HEK293 (cell line): ENCODE measurements at regions not wholly inside any gene's neighbourhood (a gene's known extent, or its start where the extent isn't known, plus 50 kb on each side); places are given as distances from the start of the nearest gene placed in this dataset.

Experiments
- CTCF ChIA-PET: fragments of 350-600 bp; formaldehyde crosslinking; extraction: SDS; loops from one replicate; lab custom pipeline; 2021; ENCODE audit warnings: antibody characterized with exemption; lab: Yijun Ruan, JAX
- POLR2A ChIA-PET: fragments of 300-600 bp; formaldehyde crosslinking; extraction: SDS; loops from one replicate; lab custom pipeline; 2020; ENCODE audit warnings: antibody characterized with exemption, inconsistent platforms; lab: Yijun Ruan, JAX
- H3K27ac ChIP-seq: fragments of 200-500 bp; sonication (Bioruptor generic); 2 replicates; pipeline ENCODE4 v1.5.1; 2014; ENCODE audit warnings: low read depth, low read length, control low read depth, inconsistent platforms; ENCODE audit errors: extremely low read depth
- H3K36me3 ChIP-seq, 2 experiments: fragments of 200-500 bp in 1 of 2; sonication (Bioruptor generic) in 1 of 2; 1 replicate in 1 of 2; 2 replicates in 1 of 2; pipeline ENCODE4 v1.5.1; 2014 to 2017; ENCODE audit warnings: inconsistent platforms in 2 of 2, low read length in 2 of 2; ENCODE audit not compliant: control insufficient read depth in 2 of 2, insufficient read depth in 1 of 2
- H3K4me1 ChIP-seq: fragments of 200-500 bp; sonication (Bioruptor generic); 2 replicates; pipeline ENCODE4 v1.5.1; 2014; ENCODE audit warnings: mild to moderate bottlenecking, low read length, inconsistent platforms; ENCODE audit not compliant: control insufficient read depth, insufficient read depth
- H3K4me3 ChIP-seq: 2 replicates; pipeline ENCODE4 v1.5.1; 2011; ENCODE audit warnings: low read depth, mild to moderate bottlenecking, control low read depth, low read length, moderate library complexity
- H3K9me3 ChIP-seq: fragments of 200-500 bp; sonication (Bioruptor generic); 2 replicates; pipeline ENCODE4 v1.5.1; 2014; ENCODE audit warnings: low read depth, low read length, inconsistent platforms; ENCODE audit not compliant: control insufficient read depth, insufficient read depth
- KLF8 ChIP-seq: fragments of 450-650 bp; formaldehyde crosslinking; IDR thresholded peaks from 2 replicates; pipeline ENCODE4 v1.5.1; 2016; ENCODE audit warnings: missing biosample characterization, missing genetic modification characterization
- MYNN ChIP-seq: fragments of 450-650 bp; formaldehyde crosslinking; IDR thresholded peaks from 2 replicates; pipeline ENCODE4 v1.5.1; 2016; ENCODE audit warnings: missing biosample characterization, missing genetic modification characterization, borderline replicate concordance
- RBAK ChIP-seq: fragments of 450-650 bp; formaldehyde crosslinking; IDR thresholded peaks from 2 replicates; pipeline ENCODE4 v1.5.1; 2016; ENCODE audit warnings: missing biosample characterization, missing genetic modification characterization
- SCRT1 ChIP-seq: fragments of 450-650 bp; formaldehyde crosslinking; IDR thresholded peaks from 2 replicates; pipeline ENCODE4 v1.5.1; 2016; ENCODE audit warnings: missing biosample characterization, missing genetic modification characterization, borderline replicate concordance
- ZFP69B ChIP-seq: fragments of 450-650 bp; formaldehyde crosslinking; IDR thresholded peaks from 2 replicates; pipeline ENCODE4 v1.5.1; 2016; ENCODE audit warnings: missing biosample characterization, missing genetic modification characterization
- ZNF138 ChIP-seq: fragments of 450-650 bp; formaldehyde crosslinking; IDR thresholded peaks from 2 replicates; pipeline ENCODE4 v1.5.1; 2016; ENCODE audit warnings: missing biosample characterization, missing genetic modification characterization, borderline replicate concordance
- ZNF350 ChIP-seq: fragments of 450-650 bp; formaldehyde crosslinking; IDR thresholded peaks from 2 replicates; pipeline ENCODE4 v1.5.0; 2017; ENCODE audit warnings: missing biosample characterization, mild to moderate bottlenecking, missing genetic modification characterization
- ZNF473 ChIP-seq: fragments of 450-650 bp; formaldehyde crosslinking; IDR thresholded peaks from 2 replicates; pipeline ENCODE4 v1.5.1; 2017; ENCODE audit warnings: missing biosample characterization, missing genetic modification characterization
- ZNF521 ChIP-seq: fragments of 450-650 bp; formaldehyde crosslinking; IDR thresholded peaks from 2 replicates; pipeline ENCODE4 v1.5.1; 2017; ENCODE audit warnings: missing biosample characterization, mild to moderate bottlenecking, missing genetic modification characterization
- ZNF629 ChIP-seq: fragments of 450-650 bp; formaldehyde crosslinking; IDR thresholded peaks from 2 replicates; pipeline ENCODE4 v1.5.1; 2017; ENCODE audit warnings: missing biosample characterization, missing genetic modification characterization
- ZNF664 ChIP-seq: fragments of 450-650 bp; formaldehyde crosslinking; IDR thresholded peaks from 2 replicates; pipeline ENCODE4 v1.5.1; 2016; ENCODE audit warnings: missing biosample characterization, missing genetic modification characterization
- ZNF776 ChIP-seq: fragments of 450-650 bp; formaldehyde crosslinking; IDR thresholded peaks from 2 replicates; pipeline ENCODE4 v1.5.0; 2017; ENCODE audit warnings: missing biosample characterization, missing genetic modification characterization, borderline replicate concordance
- ZNF792 ChIP-seq: fragments of 450-650 bp; formaldehyde crosslinking; IDR thresholded peaks from 2 replicates; pipeline ENCODE4 v1.5.1; 2016; ENCODE audit warnings: missing biosample characterization, missing genetic modification characterization
- ZNF843 ChIP-seq: fragments of 450-650 bp; formaldehyde crosslinking; IDR thresholded peaks from 2 replicates; pipeline ENCODE4 v1.5.1; 2016; ENCODE audit warnings: missing biosample characterization, missing genetic modification characterization
- TF ChIP-seq, protein P1 (sequence below): fragments of 450-650 bp; formaldehyde crosslinking; IDR thresholded peaks from 2 replicates; pipeline ENCODE4 v1.5.1; 2016; ENCODE audit warnings: missing biosample characterization, missing genetic modification characterization
- TF ChIP-seq, protein P2 (sequence below): fragments of 450-650 bp; formaldehyde crosslinking; IDR thresholded peaks from 2 replicates; pipeline ENCODE4 v1.5.1; 2016; ENCODE audit warnings: missing biosample characterization, missing genetic modification characterization
- TF ChIP-seq, protein P3 (sequence below): fragments of 450-650 bp; IDR thresholded peaks from 2 replicates; pipeline ENCODE4 v1.5.1; 2018; ENCODE audit warnings: missing biosample characterization, mild to moderate bottlenecking, missing genetic modification characterization
- TF ChIP-seq, protein P4 (sequence below): fragments of 450-650 bp; formaldehyde crosslinking; IDR thresholded peaks from 2 replicates; pipeline ENCODE4 v1.5.1; 2016; ENCODE audit warnings: missing biosample characterization, missing genetic modification characterization, borderline replicate concordance
- TF ChIP-seq, protein P5 (sequence below): fragments of 450-650 bp; formaldehyde crosslinking; IDR thresholded peaks from 2 replicates; pipeline ENCODE4 v1.5.1; 2016; ENCODE audit warnings: missing biosample characterization, missing genetic modification characterization

DNA sequence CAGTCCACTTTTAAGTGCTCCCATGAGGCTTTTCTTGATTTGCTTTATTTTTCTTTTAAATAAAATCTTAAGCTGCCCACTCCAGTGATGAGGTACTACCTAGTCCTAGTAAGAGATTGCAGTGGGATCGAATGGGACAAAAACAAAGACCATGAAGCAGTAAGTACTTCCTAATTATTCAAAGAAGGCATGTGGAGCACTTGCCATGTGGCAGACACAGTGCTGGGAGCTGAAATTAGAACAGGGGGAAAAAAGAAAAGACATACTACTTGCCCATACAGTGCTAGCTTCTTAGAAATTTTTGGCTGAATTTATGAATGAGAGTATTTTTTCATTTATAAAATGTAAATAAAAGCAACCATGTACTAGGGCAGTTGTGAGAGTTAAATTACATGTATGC, 239.9 kb upstream of the TNC start (continued):
- TF ChIP-seq, protein P1, sequence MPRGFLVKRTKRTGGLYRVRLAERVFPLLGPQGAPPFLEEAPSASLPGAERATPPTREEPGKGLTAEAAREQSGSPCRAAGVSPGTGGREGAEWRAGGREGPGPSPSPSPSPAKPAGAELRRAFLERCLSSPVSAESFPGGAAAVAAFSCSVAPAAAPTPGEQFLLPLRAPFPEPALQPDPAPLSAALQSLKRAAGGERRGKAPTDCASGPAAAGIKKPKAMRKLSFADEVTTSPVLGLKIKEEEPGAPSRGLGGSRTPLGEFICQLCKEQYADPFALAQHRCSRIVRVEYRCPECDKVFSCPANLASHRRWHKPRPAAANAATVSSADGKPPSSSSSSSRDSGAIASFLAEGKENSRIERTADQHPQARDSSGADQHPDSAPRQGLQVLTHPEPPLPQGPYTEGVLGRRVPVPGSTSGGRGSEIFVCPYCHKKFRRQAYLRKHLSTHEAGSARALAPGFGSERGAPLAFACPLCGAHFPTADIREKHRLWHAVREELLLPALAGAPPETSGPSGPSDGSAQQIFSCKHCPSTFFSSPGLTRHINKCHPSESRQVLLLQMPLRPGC (tag by site-specific recombination), result no peak
- TF ChIP-seq, protein P2, sequence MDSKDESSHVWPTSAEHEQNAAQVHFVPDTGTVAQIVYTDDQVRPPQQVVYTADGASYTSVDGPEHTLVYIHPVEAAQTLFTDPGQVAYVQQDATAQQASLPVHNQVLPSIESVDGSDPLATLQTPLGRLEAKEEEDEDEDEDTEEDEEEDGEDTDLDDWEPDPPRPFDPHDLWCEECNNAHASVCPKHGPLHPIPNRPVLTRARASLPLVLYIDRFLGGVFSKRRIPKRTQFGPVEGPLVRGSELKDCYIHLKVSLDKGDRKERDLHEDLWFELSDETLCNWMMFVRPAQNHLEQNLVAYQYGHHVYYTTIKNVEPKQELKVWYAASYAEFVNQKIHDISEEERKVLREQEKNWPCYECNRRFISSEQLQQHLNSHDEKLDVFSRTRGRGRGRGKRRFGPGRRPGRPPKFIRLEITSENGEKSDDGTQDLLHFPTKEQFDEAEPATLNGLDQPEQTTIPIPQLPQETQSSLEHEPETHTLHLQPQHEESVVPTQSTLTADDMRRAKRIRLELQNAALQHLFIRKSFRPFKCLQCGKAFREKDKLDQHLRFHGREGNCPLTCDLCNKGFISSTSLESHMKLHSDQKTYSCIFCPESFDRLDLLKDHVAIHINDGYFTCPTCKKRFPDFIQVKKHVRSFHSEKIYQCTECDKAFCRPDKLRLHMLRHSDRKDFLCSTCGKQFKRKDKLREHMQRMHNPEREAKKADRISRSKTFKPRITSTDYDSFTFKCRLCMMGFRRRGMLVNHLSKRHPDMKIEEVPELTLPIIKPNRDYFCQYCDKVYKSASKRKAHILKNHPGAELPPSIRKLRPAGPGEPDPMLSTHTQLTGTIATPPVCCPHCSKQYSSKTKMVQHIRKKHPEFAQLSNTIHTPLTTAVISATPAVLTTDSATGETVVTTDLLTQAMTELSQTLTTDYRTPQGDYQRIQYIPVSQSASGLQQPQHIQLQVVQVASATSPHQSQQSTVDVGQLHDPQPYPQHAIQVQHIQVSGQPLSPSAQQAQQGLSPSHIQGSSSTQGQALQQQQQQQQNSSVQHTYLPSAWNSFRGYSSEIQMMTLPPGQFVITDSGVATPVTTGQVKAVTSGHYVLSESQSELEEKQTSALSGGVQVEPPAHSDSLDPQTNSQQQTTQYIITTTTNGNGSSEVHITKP (tag by site-specific recombination), result no peak
- no peak for TF ChIP-seq MYNN (tag by site-specific recombination)

DNA sequence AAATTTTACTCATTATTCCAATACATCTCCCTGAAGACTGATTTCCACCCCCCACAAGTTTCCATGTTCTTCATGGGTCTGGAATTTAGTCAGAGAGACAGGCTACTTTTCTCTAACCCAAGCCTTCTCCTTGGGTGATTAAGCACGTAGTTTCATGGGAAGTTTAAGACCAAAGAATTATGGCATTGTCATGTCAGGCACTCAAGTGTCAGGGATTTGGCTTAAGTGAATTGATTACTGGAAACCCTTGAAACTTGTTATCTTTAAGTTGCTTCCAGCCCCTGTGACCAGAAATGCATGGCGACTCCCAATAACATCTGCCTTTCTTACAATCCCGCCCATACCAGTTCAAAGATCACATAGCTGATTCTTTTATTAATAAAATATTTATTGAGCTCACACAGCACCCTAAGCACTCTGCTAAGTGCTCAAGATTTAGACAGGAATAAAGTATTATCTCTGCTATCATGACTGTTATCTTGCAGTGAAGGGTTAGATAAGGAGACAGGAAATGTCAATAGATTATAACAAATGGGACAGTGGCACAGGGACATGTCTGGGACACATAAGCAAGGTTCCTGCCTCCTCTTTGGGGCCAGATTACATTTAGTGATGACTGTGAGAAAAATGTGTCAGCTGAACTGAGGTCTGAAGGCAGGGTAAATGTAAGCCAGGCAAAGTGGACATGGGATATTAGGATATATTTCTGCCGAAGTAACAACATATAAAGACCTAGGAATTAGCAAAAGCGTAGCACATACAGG, 241.2 kb upstream of the TNC start:
- POLR2A ChIA-PET, result interaction anchor here (1.2 kb wide), 1 partner anchor 37 kb away, joined by 3 read pairs; no protein-coding TSS in a partner anchor
- no peaks in the 10 kb centered on the region for H3K4me1 ChIP-seq
- CTCF ChIA-PET, result interaction anchor here (0.5 to 1.0 kb wide), 3 partner anchors 11 to 266 kb away, joined by 3 to 4 read pairs (median 3); no protein-coding TSS in a partner anchor
- H3K36me3 ChIP-seq, result no peaks in the 10 kb centered on the region
- no peaks in the 10 kb centered on the region for H3K9me3 ChIP-seq
- no peak overlapping the region for H3K4me3 ChIP-seq
- no peak overlapping the region for H3K27ac ChIP-seq
- TF ChIP-seq ZNF138 (tag by site-specific recombination) (no peak), ZFP69B (tag by site-specific recombination) (no peak), RBAK (no peak), ZNF350 (tag by site-specific recombination) (no peak), ZNF521 (tag by site-specific recombination) (no peak), SCRT1 (tag by site-specific recombination) (no peak), ZNF629 (tag by site-specific recombination) (no peak), KLF8 (tag by site-specific recombination) (no peak), ZNF843 (tag by site-specific recombination) (no peak), ZNF473 (tag by site-specific recombination) (no peak), ZNF664 (tag by site-specific recombination) (no peak), ZNF792 (tag by site-specific recombination) (no peak), ZNF776 (tag by site-specific recombination) (no peak)
- TF ChIP-seq, protein P3, sequence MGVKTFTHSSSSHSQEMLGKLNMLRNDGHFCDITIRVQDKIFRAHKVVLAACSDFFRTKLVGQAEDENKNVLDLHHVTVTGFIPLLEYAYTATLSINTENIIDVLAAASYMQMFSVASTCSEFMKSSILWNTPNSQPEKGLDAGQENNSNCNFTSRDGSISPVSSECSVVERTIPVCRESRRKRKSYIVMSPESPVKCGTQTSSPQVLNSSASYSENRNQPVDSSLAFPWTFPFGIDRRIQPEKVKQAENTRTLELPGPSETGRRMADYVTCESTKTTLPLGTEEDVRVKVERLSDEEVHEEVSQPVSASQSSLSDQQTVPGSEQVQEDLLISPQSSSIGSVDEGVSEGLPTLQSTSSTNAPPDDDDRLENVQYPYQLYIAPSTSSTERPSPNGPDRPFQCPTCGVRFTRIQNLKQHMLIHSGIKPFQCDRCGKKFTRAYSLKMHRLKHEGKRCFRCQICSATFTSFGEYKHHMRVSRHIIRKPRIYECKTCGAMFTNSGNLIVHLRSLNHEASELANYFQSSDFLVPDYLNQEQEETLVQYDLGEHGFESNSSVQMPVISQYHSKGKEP (tag by site-specific recombination), result no peak
- TF ChIP-seq, protein P4, sequence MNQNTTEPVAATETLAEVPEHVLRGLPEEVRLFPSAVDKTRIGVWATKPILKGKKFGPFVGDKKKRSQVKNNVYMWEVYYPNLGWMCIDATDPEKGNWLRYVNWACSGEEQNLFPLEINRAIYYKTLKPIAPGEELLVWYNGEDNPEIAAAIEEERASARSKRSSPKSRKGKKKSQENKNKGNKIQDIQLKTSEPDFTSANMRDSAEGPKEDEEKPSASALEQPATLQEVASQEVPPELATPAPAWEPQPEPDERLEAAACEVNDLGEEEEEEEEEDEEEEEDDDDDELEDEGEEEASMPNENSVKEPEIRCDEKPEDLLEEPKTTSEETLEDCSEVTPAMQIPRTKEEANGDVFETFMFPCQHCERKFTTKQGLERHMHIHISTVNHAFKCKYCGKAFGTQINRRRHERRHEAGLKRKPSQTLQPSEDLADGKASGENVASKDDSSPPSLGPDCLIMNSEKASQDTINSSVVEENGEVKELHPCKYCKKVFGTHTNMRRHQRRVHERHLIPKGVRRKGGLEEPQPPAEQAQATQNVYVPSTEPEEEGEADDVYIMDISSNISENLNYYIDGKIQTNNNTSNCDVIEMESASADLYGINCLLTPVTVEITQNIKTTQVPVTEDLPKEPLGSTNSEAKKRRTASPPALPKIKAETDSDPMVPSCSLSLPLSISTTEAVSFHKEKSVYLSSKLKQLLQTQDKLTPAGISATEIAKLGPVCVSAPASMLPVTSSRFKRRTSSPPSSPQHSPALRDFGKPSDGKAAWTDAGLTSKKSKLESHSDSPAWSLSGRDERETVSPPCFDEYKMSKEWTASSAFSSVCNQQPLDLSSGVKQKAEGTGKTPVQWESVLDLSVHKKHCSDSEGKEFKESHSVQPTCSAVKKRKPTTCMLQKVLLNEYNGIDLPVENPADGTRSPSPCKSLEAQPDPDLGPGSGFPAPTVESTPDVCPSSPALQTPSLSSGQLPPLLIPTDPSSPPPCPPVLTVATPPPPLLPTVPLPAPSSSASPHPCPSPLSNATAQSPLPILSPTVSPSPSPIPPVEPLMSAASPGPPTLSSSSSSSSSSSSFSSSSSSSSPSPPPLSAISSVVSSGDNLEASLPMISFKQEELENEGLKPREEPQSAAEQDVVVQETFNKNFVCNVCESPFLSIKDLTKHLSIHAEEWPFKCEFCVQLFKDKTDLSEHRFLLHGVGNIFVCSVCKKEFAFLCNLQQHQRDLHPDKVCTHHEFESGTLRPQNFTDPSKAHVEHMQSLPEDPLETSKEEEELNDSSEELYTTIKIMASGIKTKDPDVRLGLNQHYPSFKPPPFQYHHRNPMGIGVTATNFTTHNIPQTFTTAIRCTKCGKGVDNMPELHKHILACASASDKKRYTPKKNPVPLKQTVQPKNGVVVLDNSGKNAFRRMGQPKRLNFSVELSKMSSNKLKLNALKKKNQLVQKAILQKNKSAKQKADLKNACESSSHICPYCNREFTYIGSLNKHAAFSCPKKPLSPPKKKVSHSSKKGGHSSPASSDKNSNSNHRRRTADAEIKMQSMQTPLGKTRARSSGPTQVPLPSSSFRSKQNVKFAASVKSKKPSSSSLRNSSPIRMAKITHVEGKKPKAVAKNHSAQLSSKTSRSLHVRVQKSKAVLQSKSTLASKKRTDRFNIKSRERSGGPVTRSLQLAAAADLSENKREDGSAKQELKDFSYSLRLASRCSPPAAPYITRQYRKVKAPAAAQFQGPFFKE (tag by site-specific recombination), result no peak
- TF ChIP-seq, protein P5, sequence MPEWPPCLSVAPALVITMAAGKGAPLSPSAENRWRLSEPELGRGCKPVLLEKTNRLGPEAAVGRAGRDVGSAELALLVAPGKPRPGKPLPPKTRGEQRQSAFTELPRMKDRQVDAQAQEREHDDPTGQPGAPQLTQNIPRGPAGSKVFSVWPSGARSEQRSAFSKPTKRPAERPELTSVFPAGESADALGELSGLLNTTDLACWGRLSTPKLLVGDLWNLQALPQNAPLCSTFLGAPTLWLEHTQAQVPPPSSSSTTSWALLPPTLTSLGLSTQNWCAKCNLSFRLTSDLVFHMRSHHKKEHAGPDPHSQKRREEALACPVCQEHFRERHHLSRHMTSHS (tag by site-specific recombination), result no peak
